ENCODE measurements at regions not wholly inside any gene's neighbourhood (a gene's known extent, or its start where the extent isn't known, plus 50 kb on each side); places are given as distances from the start of the nearest gene placed in this dataset.

- TF ChIP-seq CTCF (IDR thresholded peaks at IDR 0.05) = no peak
- no peak for TF ChIP-seq POLR2A (IDR thresholded peaks at IDR 0.05)
Observed at GRCh38 chr5:66542711-66543110, 53.5 kb upstream of the MAST4 start.

All from suprapubic skin (tissue), 3 donors.